IMR-90 (cell line): ENCODE measurements at regions not wholly inside any gene's neighbourhood (a gene's known extent, or its start where the extent isn't known, plus 50 kb on each side); places are given as distances from the start of the nearest gene placed in this dataset.
A peak's percentile ranks its signal among the peaks of the same experiment; 100 is the strongest.

Source experiments
- ATAC-seq: fragments of 200-7000 bp; cut with Tn5 transposase; 2 replicates; pipeline ENCODE4 v1.9.1; 2020; ENCODE audit warnings: low read depth, mild to moderate bottlenecking, moderate library complexity
- BruUV-seq: library from RNA; stranded (reverse); fragments of 400-500 nt; replicated peaks from 2 replicates; lab custom pipeline; 2021; lab: Mats Ljungman, UMichigan
- CTCF ChIA-PET: fragments of 300-600 bp; formaldehyde crosslinking; extraction: SDS; loops from one replicate; lab custom pipeline; 2021; ENCODE audit warnings: antibody characterized with exemption; lab: Yijun Ruan, JAX
- POLR2A ChIA-PET: fragments of 300-600 bp; sonication (Branson Sonifier 250); formaldehyde crosslinking; loops from one replicate; lab custom pipeline; 2022; ENCODE audit warnings: antibody characterized with exemption; ENCODE audit not compliant: unreplicated experiment; lab: Charles Lee
- DNase-seq: peaks from one replicate; pipeline ENCODE4 v3.0.0; 2013
- H2AFZ ChIP-seq: replicated peaks from 2 replicates; pipeline ENCODE3; 2013; ENCODE audit warnings: low read length, mild to moderate bottlenecking; ENCODE audit not compliant: poor library complexity
- H2AK5ac ChIP-seq: 2 replicates; pipeline ENCODE4 v1.6.1; 2013; ENCODE audit warnings: low read depth, low read length, inconsistent platforms
- H2AK9ac ChIP-seq: replicated peaks from 2 replicates; pipeline ENCODE3; 2013; ENCODE audit warnings: mild to moderate bottlenecking, low read depth, low read length, moderate library complexity; ENCODE audit not compliant: poor library complexity
- H2BK120ac ChIP-seq: 2 replicates; pipeline ENCODE4 v1.6.1; 2013; ENCODE audit warnings: low read depth, low read length, inconsistent platforms
- H2BK15ac ChIP-seq: 3 replicates; pipeline ENCODE4 v1.6.1; 2013; ENCODE audit warnings: low read depth, low read length, inconsistent platforms
- H2BK20ac ChIP-seq: 2 replicates; pipeline ENCODE4 v1.6.1; 2013; ENCODE audit warnings: low read depth, mild to moderate bottlenecking, inconsistent platforms, low read length, moderate library complexity
- H2BK5ac ChIP-seq: 2 replicates; pipeline ENCODE4 v1.6.1; 2013; ENCODE audit warnings: mild to moderate bottlenecking, low read depth, low read length, inconsistent platforms; ENCODE audit not compliant: poor library complexity, severe bottlenecking
- H3K14ac ChIP-seq: replicated peaks from 2 replicates; pipeline ENCODE4 v1.6.1; 2013; ENCODE audit warnings: low read depth, low read length, inconsistent platforms
- H3K18ac ChIP-seq: 2 replicates; pipeline ENCODE4 v1.6.1; 2013; ENCODE audit warnings: low read depth, low read length, control low read depth
- H3K23ac ChIP-seq: 2 replicates; pipeline ENCODE4 v1.6.1; 2013; ENCODE audit warnings: low read depth, low read length, inconsistent platforms
- H3K27ac ChIP-seq: 2 replicates; pipeline ENCODE4 v1.5.1; 2013; ENCODE audit warnings: mild to moderate bottlenecking, control low read depth, low read length; ENCODE audit not compliant: insufficient read depth
- H3K27me3 ChIP-seq: 2 replicates; pipeline ENCODE4 v1.6.1; 2013; ENCODE audit warnings: low read length; ENCODE audit not compliant: control insufficient read depth, insufficient read depth
- H3K36me3 ChIP-seq: 2 replicates; pipeline ENCODE4 v1.6.1; 2013; ENCODE audit warnings: low read length, mixed read lengths; ENCODE audit not compliant: control insufficient read depth, insufficient read depth
- H3K4ac ChIP-seq: 2 replicates; pipeline ENCODE4 v1.6.1; 2013; ENCODE audit warnings: low read depth, low read length, inconsistent platforms
- H3K4me1 ChIP-seq: 2 replicates; pipeline ENCODE4 v1.6.1; 2013; ENCODE audit warnings: low read length, mixed read lengths; ENCODE audit not compliant: control insufficient read depth, insufficient read depth
- H3K4me2 ChIP-seq: 2 replicates; pipeline ENCODE4 v1.6.1; 2013; ENCODE audit warnings: low read depth, mild to moderate bottlenecking, control low read depth, low read length, moderate library complexity
- H3K4me3 ChIP-seq: 2 replicates; pipeline ENCODE4 v1.5.1; 2013; ENCODE audit warnings: low read depth, mild to moderate bottlenecking, control low read depth, low read length, moderate library complexity; ENCODE audit not compliant: insufficient read depth
- H3K56ac ChIP-seq: 2 replicates; pipeline ENCODE4 v1.6.1; 2013; ENCODE audit warnings: low read length, inconsistent platforms; ENCODE audit not compliant: insufficient read depth; ENCODE audit errors: extremely low read depth
- H3K79me1 ChIP-seq, 2 experiments: 2 replicates each; pipeline ENCODE4 v1.6.1; 2013; ENCODE audit warnings: low read length in 2 of 2, inconsistent platforms in 1 of 2, low read depth in 1 of 2
- H3K9ac ChIP-seq: 2 replicates; pipeline ENCODE4 v1.6.1; 2013; ENCODE audit warnings: low read depth, low read length, control low read depth
- H3K9me1 ChIP-seq: 2 replicates; pipeline ENCODE4 v1.6.1; 2013; ENCODE audit warnings: low read length, inconsistent platforms; ENCODE audit not compliant: insufficient read depth
- H3K9me3 ChIP-seq: 2 replicates; pipeline ENCODE4 v1.6.1; 2013; ENCODE audit warnings: low read length; ENCODE audit not compliant: control insufficient read depth, insufficient read depth
- H4K20me1 ChIP-seq: 2 replicates; pipeline ENCODE4 v1.6.1; 2013; ENCODE audit warnings: low read length, inconsistent platforms; ENCODE audit not compliant: insufficient read depth
- H4K5ac ChIP-seq: 2 replicates; pipeline ENCODE4 v1.6.1; 2013; ENCODE audit warnings: mild to moderate bottlenecking, low read depth, low read length, control low read depth
- H4K8ac ChIP-seq, 2 experiments: 2 replicates each; pipeline ENCODE4 v1.6.1; 2013; ENCODE audit warnings: low read depth in 2 of 2, low read length in 2 of 2, control low read depth in 1 of 2, inconsistent platforms in 1 of 2
- H4K91ac ChIP-seq: 2 replicates; pipeline ENCODE4 v1.6.1; 2013; ENCODE audit warnings: low read depth, low read length, inconsistent platforms; ENCODE audit not compliant: insufficient read depth
- RAD21 ChIP-seq: IDR thresholded peaks from 2 replicates; pipeline ENCODE4 v1.6.1; 2012; ENCODE audit warnings: low read length, improper control_type of control experiment
- RCOR1 ChIP-seq: IDR thresholded peaks from 2 replicates; pipeline ENCODE4 v1.6.1; 2012; ENCODE audit warnings: mild to moderate bottlenecking, low read length, improper control_type of control experiment; ENCODE audit not compliant: insufficient replicate concordance
- WGBS, 2 experiments: methylation state at CpG; one replicate each; pipeline versions ENCODE4 v1.1.5 to v1.1.7; 2013; ENCODE audit warnings: missing lambda C conversion rate in 2 of 2; ENCODE audit not compliant: insufficient read length in 1 of 2; ENCODE audit errors: extremely low coverage in 2 of 2; 5-methylcytosine and 5-hydroxymethylcytosine counted together
- dilution Hi-C: fragments of 300-500 bp; cut with HindIII; formaldehyde crosslinking; loops from one replicate; pipeline ENCODE4 v1.14.3; 2018; ENCODE audit warnings: low sequenced_read_pairs; ENCODE audit not compliant: unreplicated experiment
- in situ Hi-C: fragments of 300-500 bp; cut with MboI; formaldehyde crosslinking; loops from 3 replicates; pipeline ENCODE4 v1.14.3; 2019; ENCODE audit warnings: low sequenced_read_pairs, inconsistent platforms, mixed read lengths
- intact Hi-C: fragments of 100-400 bp; cut with micrococcal nuclease; formaldehyde crosslinking; loops from 2 replicates; pipeline ENCODE4 v1.10.0; 2022
- TF ChIP-seq, protein P1 (sequence below): fragments of 150-350 bp; IDR thresholded peaks from 2 replicates; pipeline ENCODE4 v1.6.1; 2017; ENCODE audit warnings: mild to moderate bottlenecking, antibody characterized with exemption, low read length, low read depth
- TF ChIP-seq, protein P2 (sequence below): fragments of 150-350 bp; IDR thresholded peaks from 2 replicates; pipeline ENCODE4 v1.6.1; 2016; ENCODE audit warnings: low read depth, mild to moderate bottlenecking, low read length, moderate library complexity, borderline replicate concordance
- TF ChIP-seq, protein P3 (sequence below): conservative IDR thresholded peaks from 2 replicates; pipeline ENCODE4 v1.5.1; 2012; ENCODE audit warnings: mild to moderate bottlenecking, low read depth, low read length, improper control_type of control experiment

DNA sequence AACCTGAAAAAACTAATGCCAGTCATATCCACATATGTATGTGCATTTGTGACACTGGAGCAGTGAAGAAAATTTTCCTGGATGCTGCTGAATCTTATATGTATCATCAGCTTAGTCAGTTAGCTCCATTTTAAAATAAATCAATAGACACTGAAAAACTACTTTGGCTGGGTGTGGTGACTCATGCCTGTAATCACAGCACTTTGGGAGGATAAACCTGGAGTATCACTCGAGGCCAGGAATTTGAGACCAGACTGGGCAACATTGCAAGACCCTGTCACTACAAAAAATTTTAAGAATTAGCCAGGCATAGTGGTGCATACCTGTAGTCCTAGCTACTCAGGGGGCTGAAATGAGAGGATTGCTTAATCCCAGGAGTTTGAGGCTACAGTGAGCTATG lies 511.0 kb upstream of the TLE4 start:
- H4K91ac ChIP-seq, result no peak overlapping the region
- no peak overlapping the region for H2BK120ac ChIP-seq
- no peaks in the 10 kb centered on the region for H3K9me1 ChIP-seq
- H3K14ac ChIP-seq, result no peak overlapping the region
- no peaks in the 10 kb centered on the region for H3K9me3 ChIP-seq
- dilution Hi-C loops (no loop called here), in situ Hi-C loops (no loop called here), intact Hi-C loops (no loop called here)
- BruUV-seq, result no TSS peak
- ATAC-seq (peak; percentile 60), DNase-seq (peak; percentile 73)
- H3K56ac ChIP-seq, result no peak overlapping the region
- no peak overlapping the region for H3K4ac ChIP-seq
- H2AK9ac ChIP-seq, result no peak overlapping the region
- H3K4me2 ChIP-seq, result no peak overlapping the region
- peaks cover 4% of the 10 kb centered on the region; the same call in 1 of the 2 replicates for H3K4me1 ChIP-seq
- no peaks in the 10 kb centered on the region for H3K27me3 ChIP-seq
- H2BK15ac ChIP-seq, result no peak overlapping the region
- no peak overlapping the region for H2AFZ ChIP-seq
- TF ChIP-seq, protein P1, sequence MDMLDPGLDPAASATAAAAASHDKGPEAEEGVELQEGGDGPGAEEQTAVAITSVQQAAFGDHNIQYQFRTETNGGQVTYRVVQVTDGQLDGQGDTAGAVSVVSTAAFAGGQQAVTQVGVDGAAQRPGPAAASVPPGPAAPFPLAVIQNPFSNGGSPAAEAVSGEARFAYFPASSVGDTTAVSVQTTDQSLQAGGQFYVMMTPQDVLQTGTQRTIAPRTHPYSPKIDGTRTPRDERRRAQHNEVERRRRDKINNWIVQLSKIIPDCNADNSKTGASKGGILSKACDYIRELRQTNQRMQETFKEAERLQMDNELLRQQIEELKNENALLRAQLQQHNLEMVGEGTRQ, result no peak
- TF ChIP-seq, protein P2, sequence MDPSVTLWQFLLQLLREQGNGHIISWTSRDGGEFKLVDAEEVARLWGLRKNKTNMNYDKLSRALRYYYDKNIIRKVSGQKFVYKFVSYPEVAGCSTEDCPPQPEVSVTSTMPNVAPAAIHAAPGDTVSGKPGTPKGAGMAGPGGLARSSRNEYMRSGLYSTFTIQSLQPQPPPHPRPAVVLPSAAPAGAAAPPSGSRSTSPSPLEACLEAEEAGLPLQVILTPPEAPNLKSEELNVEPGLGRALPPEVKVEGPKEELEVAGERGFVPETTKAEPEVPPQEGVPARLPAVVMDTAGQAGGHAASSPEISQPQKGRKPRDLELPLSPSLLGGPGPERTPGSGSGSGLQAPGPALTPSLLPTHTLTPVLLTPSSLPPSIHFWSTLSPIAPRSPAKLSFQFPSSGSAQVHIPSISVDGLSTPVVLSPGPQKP, result no peak
- TF ChIP-seq RAD21 (no peak), RCOR1 (no peak)
- TF ChIP-seq, protein P3, sequence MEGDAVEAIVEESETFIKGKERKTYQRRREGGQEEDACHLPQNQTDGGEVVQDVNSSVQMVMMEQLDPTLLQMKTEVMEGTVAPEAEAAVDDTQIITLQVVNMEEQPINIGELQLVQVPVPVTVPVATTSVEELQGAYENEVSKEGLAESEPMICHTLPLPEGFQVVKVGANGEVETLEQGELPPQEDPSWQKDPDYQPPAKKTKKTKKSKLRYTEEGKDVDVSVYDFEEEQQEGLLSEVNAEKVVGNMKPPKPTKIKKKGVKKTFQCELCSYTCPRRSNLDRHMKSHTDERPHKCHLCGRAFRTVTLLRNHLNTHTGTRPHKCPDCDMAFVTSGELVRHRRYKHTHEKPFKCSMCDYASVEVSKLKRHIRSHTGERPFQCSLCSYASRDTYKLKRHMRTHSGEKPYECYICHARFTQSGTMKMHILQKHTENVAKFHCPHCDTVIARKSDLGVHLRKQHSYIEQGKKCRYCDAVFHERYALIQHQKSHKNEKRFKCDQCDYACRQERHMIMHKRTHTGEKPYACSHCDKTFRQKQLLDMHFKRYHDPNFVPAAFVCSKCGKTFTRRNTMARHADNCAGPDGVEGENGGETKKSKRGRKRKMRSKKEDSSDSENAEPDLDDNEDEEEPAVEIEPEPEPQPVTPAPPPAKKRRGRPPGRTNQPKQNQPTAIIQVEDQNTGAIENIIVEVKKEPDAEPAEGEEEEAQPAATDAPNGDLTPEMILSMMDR, result no peak
- no peak overlapping the region for H4K5ac ChIP-seq
- WGBS, 2 experiments, result no CpG with 5 or more reads among the region's 1 CpG
- H2AK5ac ChIP-seq, result no peak overlapping the region; the same call in 1 of the 2 replicates
- no peak overlapping the region for H3K18ac ChIP-seq
- H3K79me1 ChIP-seq, result no peaks in the 10 kb centered on the region
- no peak overlapping the region for H3K27ac ChIP-seq
- no peaks in the 10 kb centered on the region for H4K20me1 ChIP-seq
- H3K36me3 ChIP-seq, result no peaks in the 10 kb centered on the region
- ChIA-PET CTCF (no interaction called here), POLR2A (no interaction called here)
- no peak overlapping the region for H3K9ac ChIP-seq
- no peak overlapping the region for H4K8ac ChIP-seq
- peak overlapping the region; percentile 18 for H2BK5ac ChIP-seq
- H3K23ac ChIP-seq, result no peak overlapping the region
- no peak overlapping the region for H3K4me3 ChIP-seq
- H2BK20ac ChIP-seq, result no peak overlapping the region
